DND-41 (cell line): ENCODE measurements at regions not wholly inside any gene's neighbourhood (a gene's known extent, or its start where the extent isn't known, plus 50 kb on each side); places are given as distances from the start of the nearest gene placed in this dataset.

ENCODE experiments used
- EZH2 ChIP-seq: IDR thresholded peaks from 3 replicates; pipeline ENCODE4 v1.6.1; 2012; ENCODE audit warnings: borderline replicate concordance, low read depth, mild to moderate bottlenecking, moderate library complexity, low read length, inconsistent platforms; ENCODE audit not compliant: severe bottlenecking
- TF ChIP-seq, protein P1 (sequence below): IDR thresholded peaks from 2 replicates; pipeline ENCODE4 v1.5.1; 2012; ENCODE audit warnings: borderline replicate concordance, low read length, moderate library complexity, mild to moderate bottlenecking; ENCODE audit not compliant: poor library complexity, severe bottlenecking; ENCODE audit errors: extremely low read depth

GRCh38 chr12:60279221-60279620 is 683.4 kb downstream of the SLC16A7 start:
- TF ChIP-seq, protein P1, sequence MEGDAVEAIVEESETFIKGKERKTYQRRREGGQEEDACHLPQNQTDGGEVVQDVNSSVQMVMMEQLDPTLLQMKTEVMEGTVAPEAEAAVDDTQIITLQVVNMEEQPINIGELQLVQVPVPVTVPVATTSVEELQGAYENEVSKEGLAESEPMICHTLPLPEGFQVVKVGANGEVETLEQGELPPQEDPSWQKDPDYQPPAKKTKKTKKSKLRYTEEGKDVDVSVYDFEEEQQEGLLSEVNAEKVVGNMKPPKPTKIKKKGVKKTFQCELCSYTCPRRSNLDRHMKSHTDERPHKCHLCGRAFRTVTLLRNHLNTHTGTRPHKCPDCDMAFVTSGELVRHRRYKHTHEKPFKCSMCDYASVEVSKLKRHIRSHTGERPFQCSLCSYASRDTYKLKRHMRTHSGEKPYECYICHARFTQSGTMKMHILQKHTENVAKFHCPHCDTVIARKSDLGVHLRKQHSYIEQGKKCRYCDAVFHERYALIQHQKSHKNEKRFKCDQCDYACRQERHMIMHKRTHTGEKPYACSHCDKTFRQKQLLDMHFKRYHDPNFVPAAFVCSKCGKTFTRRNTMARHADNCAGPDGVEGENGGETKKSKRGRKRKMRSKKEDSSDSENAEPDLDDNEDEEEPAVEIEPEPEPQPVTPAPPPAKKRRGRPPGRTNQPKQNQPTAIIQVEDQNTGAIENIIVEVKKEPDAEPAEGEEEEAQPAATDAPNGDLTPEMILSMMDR: no peak
- TF ChIP-seq EZH2: no peak
